Mammary epithelial cell (primary cell): ENCODE measurements at regions not wholly inside any gene's neighbourhood (a gene's known extent, or its start where the extent isn't known, plus 50 kb on each side); places are given as distances from the start of the nearest gene placed in this dataset.

Experiments used
- EZH2 ChIP-seq: IDR thresholded peaks from 2 replicates; pipeline ENCODE4 v1.6.1; 2012; ENCODE audit warnings: low read length, inconsistent platforms, borderline replicate concordance
- TF ChIP-seq, protein P1 (sequence below), 2 donors: IDR thresholded peaks in 1 of 2; conservative IDR thresholded peaks in 1 of 2; 2 replicates each; pipeline ENCODE4 v1.5.1; 2011 to 2012; ENCODE audit warnings: inconsistent platforms in 2 of 2, low read length in 2 of 2, mild to moderate bottlenecking in 2 of 2, control low read depth in 1 of 2, low read depth in 1 of 2; ENCODE audit not compliant: insufficient read depth in 1 of 2; ENCODE audit errors: extremely low read depth in 1 of 2

- TF ChIP-seq, protein P1, sequence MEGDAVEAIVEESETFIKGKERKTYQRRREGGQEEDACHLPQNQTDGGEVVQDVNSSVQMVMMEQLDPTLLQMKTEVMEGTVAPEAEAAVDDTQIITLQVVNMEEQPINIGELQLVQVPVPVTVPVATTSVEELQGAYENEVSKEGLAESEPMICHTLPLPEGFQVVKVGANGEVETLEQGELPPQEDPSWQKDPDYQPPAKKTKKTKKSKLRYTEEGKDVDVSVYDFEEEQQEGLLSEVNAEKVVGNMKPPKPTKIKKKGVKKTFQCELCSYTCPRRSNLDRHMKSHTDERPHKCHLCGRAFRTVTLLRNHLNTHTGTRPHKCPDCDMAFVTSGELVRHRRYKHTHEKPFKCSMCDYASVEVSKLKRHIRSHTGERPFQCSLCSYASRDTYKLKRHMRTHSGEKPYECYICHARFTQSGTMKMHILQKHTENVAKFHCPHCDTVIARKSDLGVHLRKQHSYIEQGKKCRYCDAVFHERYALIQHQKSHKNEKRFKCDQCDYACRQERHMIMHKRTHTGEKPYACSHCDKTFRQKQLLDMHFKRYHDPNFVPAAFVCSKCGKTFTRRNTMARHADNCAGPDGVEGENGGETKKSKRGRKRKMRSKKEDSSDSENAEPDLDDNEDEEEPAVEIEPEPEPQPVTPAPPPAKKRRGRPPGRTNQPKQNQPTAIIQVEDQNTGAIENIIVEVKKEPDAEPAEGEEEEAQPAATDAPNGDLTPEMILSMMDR (conservative IDR thresholded peaks at IDR 0.05 in 1 of 2, IDR thresholded peaks at IDR 0.05 in 1 of 2; ENCODE audit: extremely low read depth in 1 of 2, insufficient read depth in 1 of 2, low read depth in 1 of 2, low read length in 2 of 2), result no peak
- TF ChIP-seq EZH2, result no peak
These were observed 209.3 kb upstream of the PROK2 start for GRCh38 chr3:71994203-71994602.
